Muscle of leg (tissue), 3 donors: ENCODE measurements at regions not wholly inside any gene's neighbourhood (a gene's known extent, or its start where the extent isn't known, plus 50 kb on each side); places are given as distances from the start of the nearest gene placed in this dataset.
"Not testable (repeated sequence)": the region's sequence is repeated elsewhere in the genome, so short reads cannot be mapped to it uniquely, and the experiment has no call there.

Source experiments
- DNase-seq: peaks from one replicate; pipeline ENCODE4 v3.0.0; 2013
- H3K27ac ChIP-seq: one replicate; pipeline ENCODE4 v1.5.1; 2013; ENCODE audit warnings: mild to moderate bottlenecking, low read length, control low read depth
- H3K27me3 ChIP-seq: one replicate; pipeline ENCODE4 v1.6.1; 2013; ENCODE audit warnings: low read length; ENCODE audit not compliant: control insufficient read depth, insufficient read depth
- H3K36me3 ChIP-seq: one replicate; pipeline ENCODE4 v1.6.1; 2013; ENCODE audit warnings: low read length; ENCODE audit not compliant: control insufficient read depth, insufficient read depth
- H3K4me1 ChIP-seq: one replicate; pipeline ENCODE4 v1.6.1; 2013; ENCODE audit warnings: low read length; ENCODE audit not compliant: control insufficient read depth, insufficient read depth
- H3K4me3 ChIP-seq: one replicate; pipeline ENCODE4 v1.5.1; 2013; ENCODE audit warnings: low read length, control low read depth
- H3K9me3 ChIP-seq: replicated peaks from 2 replicates; pipeline ENCODE4 v1.6.1; 2013; ENCODE audit warnings: low read depth, low read length; ENCODE audit not compliant: control insufficient read depth
- WGBS: methylation state at CpG from one replicate; pipeline ENCODE4 v1.1.5; 2013; ENCODE audit warnings: missing lambda C conversion rate; ENCODE audit not compliant: insufficient coverage; 5-methylcytosine and 5-hydroxymethylcytosine counted together

- H3K9me3 ChIP-seq, H3K4me3 ChIP-seq, H3K27ac ChIP-seq, H3K4me1 ChIP-seq, H3K36me3 ChIP-seq, DNase-seq, H3K27me3 ChIP-seq: not testable (repeated sequence)
- WGBS = no CpG with 5 or more reads among the region's 5 CpGs
These were observed 91.0 kb upstream of the SPDYE9 start for GRCh38 chr7:73176813-73177212.

- not testable (repeated sequence) for H3K4me1 ChIP-seq, H3K9me3 ChIP-seq, H3K27ac ChIP-seq, H3K36me3 ChIP-seq, DNase-seq, H3K4me3 ChIP-seq, H3K27me3 ChIP-seq
- no CpG with 5 or more reads among the region's 10 CpGs for WGBS
These were observed 89.5 kb upstream of the SPDYE9 start for GRCh38 chr7:73175322-73175721.

DNA sequence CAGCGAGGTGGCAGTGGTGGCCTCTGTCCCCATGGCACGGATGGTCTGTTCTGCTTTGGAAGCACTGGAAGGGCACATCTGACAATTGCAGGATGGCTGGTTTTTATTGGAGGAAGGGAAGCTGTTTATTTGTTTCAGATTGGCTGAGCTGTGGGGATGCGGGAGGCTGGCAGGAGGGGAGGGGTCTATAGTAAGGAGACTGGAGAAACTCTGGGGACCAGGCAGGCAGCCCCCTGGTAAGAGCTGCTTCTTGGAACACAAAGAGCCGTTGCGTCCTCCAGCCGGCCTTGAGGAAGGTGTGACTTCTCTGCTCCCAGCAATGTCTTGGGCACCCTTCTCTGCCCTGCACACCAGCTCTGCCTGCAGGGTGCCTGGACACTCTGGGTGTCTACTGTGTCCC is 85.1 kb upstream of the SPDYE9 start:
- H3K36me3 ChIP-seq, DNase-seq, H3K4me3 ChIP-seq, H3K4me1 ChIP-seq, H3K27ac ChIP-seq, H3K9me3 ChIP-seq, H3K27me3 ChIP-seq: not testable (repeated sequence)
- WGBS = 80% methylated on average over 1 of the region's 6 CpGs

- H3K4me3 ChIP-seq, H3K27ac ChIP-seq, H3K4me1 ChIP-seq, DNase-seq, H3K36me3 ChIP-seq, H3K27me3 ChIP-seq, H3K9me3 ChIP-seq: not testable (repeated sequence)
- WGBS = no CpG with 5 or more reads among the region's 5 CpGs
These were observed 84.6 kb upstream of the SPDYE9 start for GRCh38 chr7:73170415-73170814.

DNA sequence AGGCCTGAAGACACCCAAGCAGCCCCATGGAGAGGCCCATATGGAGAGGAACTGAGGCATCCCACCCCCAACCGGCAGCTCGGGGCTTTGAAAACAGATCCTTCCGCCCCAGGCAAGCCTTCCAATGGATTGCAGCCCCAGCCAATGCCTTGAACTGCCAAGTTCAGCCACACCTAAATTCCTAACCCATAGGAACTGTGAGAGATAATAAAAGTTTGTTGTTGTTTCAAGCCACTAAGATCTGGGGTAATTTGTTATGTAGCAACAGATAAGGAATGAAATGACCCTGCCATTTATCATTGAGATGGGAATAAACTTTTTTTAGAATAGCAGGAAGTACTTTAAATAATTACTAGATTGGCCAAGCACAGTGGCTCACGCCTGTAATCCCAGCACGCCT is 80.3 kb upstream of the SPDYE9 start:
- not testable (repeated sequence) for H3K4me1 ChIP-seq
- WGBS = no CpG with 5 or more reads among the region's 5 CpGs

DNA sequence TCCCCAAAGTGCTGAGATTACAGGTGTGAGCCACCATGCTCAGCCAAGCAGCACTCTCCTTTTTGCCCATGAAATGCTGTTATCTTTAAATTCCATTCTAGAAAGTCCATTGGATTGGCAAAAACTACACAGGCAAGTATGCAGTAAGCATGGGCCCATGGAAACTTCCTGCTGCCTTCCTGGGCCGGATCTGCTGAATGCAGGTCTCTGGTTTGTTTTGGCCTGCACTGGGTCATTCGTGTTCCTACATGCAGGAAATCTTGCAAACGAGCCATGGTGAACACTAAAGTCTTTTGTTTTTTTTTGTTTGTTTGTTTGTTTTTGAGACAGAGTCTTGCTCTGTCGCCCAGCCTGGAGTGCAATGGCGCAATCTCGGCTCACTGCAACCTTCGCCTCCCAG is 76.8 kb upstream of the SPDYE9 start:
- not testable (repeated sequence) for H3K36me3 ChIP-seq, H3K9me3 ChIP-seq, H3K4me1 ChIP-seq, DNase-seq, H3K27ac ChIP-seq, H3K27me3 ChIP-seq, H3K4me3 ChIP-seq
- WGBS = no CpG with 5 or more reads among the region's 7 CpGs

More for the DNA sequence above, 80.3 kb upstream of the SPDYE9 start:
- DNase-seq, H3K27me3 ChIP-seq, H3K4me3 ChIP-seq, H3K36me3 ChIP-seq, H3K27ac ChIP-seq, H3K9me3 ChIP-seq: not testable (repeated sequence)

GRCh38 chr7:73161727-73162126 is 75.9 kb upstream of the SPDYE9 start:
- H3K27ac ChIP-seq, H3K27me3 ChIP-seq, DNase-seq, H3K36me3 ChIP-seq, H3K4me1 ChIP-seq, H3K4me3 ChIP-seq, H3K9me3 ChIP-seq: not testable (repeated sequence)
- no CpG with 5 or more reads among the region's 4 CpGs for WGBS

DNA sequence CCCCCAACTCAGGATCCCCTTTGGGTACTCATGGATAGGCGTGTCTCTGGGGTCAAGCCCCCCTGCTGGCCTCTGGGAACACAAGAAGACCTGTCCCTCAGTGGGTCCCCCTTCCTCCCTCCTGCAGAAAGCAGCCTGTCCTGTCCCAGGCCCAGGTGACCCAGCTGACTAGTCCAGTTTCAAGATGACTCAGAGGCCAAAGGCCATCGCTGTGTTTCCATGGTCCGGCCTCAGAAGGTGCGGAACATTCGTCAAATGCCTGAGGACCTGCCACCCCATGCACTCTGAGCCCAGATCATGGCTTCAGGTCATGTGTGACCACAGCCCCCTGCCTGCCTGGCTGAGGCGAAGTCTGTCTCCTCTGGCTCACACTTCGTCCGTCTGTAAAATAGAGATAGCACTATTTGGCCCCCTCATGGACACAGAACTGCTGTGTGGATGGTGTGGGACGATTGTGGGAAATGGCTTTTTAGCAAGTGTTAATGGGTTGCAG is 71.4 kb upstream of the SPDYE9 start:
- not testable (repeated sequence) for H3K36me3 ChIP-seq, H3K27me3 ChIP-seq, H3K27ac ChIP-seq, H3K9me3 ChIP-seq, H3K4me1 ChIP-seq, H3K4me3 ChIP-seq, DNase-seq
- WGBS = no CpG with 5 or more reads among the region's 9 CpGs

GRCh38 chr7:73156510-73157168 is 70.8 kb upstream of the SPDYE9 start:
- WGBS = no CpG with 5 or more reads among the region's 17 CpGs
- not testable (repeated sequence) for H3K4me3 ChIP-seq, H3K9me3 ChIP-seq, H3K4me1 ChIP-seq, DNase-seq, H3K27ac ChIP-seq, H3K27me3 ChIP-seq, H3K36me3 ChIP-seq

DNA sequence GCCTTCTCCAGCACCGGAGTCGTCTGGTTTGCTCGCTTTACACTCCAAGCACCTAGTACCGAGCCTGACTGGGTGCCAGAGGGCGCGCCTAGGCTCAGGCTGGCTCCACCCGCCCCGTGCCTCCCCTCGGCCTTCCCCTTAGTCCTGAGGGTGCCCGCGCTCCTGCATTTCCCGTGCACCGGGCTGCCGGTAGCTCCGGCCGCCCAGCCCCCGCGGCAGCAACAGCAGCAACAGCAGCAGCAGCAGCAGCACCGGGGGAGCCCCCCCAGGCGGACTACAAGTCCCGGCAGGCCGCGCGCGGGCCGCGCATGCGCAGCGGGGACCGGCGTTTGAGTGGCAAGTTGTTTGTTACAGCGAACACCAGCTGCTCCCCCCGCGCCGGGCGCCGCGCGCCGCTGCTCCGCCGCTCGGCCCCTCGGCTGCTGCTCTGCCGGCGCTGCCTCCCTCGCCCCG is 68.8 kb upstream of the SPDYE9 start:
- no CpG with 5 or more reads among the region's 48 CpGs for WGBS
- DNase-seq, H3K27ac ChIP-seq, H3K9me3 ChIP-seq, H3K4me3 ChIP-seq, H3K27me3 ChIP-seq, H3K4me1 ChIP-seq, H3K36me3 ChIP-seq: not testable (repeated sequence)
